Hematopoietic multipotent progenitor cell treated with erythropoietin and hydrocortisone succinate and interleukin-3 and kit ligand, for 8 days (in vitro differentiated cells): ENCODE measurements at regions not wholly inside any gene's neighbourhood (a gene's known extent, or its start where the extent isn't known, plus 50 kb on each side); places are given as distances from the start of the nearest gene placed in this dataset.

ENCODE experiments used
- DNase-seq: peaks from one replicate; pipeline ENCODE4 v3.0.0-alpha.2; 2015

GRCh38 chr2:215529271-215529670, 93.4 kb upstream of the FN1 start:
- DNase-seq = no peak

DNA sequence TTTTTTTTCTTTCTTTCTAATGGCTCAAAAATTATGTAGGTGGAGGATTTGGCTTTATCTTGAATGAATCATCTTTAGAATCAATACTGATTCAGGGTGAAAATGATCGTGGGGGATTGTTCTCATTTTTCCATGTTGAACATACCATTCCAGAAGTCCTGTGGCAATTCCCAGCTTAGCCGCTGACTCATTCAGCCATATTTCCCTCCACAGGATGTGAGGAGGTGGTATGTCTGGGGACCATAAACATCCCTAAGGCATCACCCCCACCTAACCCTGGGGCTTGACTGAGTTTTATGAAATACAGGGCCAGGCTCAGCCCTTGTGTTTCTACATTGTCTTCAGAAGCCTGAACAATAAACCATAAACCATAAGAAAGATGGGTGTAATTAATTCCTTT, 92.7 kb upstream of the FN1 start:
- no peak for DNase-seq

DNA sequence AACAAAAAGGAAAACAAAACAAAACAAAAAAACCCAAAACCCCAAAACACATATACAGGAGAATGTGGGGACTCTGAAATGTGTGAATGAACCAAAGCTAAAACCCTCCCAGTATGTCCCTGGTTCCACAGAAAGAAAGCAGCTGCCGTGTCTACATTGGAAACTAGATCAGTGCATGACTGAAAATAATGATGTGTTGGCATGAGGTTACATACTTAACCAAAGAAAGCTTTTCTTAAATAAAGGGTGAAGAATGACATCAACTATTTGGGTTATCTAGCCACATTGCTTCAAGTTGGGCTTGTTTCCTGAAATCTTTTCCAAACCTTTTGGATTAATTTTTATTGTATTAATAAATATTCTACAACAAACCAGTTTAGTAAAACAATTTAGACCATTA, 91.9 kb upstream of the FN1 start:
- DNase-seq = no peak

- no peak for DNase-seq
Measured at GRCh38 chr2:215526341-215526740, 90.5 kb upstream of the FN1 start.

DNA sequence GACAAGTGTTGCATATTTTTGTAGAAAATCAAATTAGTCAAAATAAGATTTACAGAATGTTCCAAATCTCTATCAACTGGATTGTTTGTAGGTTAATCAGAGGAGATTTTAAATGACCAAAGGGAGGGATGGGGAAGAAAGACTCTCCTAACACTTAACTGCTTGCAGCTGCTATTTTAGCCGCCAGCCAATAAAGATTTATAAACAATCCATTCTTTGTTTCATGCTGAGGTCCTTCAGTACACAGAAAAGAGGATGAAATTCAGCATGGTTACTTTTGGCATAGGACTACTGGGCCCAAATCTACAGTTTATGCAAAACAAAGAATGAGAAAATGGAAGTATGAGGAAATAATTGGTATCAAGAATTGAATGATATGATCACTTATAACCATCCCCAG, 86.4 kb upstream of the FN1 start:
- no peak for DNase-seq

DNA sequence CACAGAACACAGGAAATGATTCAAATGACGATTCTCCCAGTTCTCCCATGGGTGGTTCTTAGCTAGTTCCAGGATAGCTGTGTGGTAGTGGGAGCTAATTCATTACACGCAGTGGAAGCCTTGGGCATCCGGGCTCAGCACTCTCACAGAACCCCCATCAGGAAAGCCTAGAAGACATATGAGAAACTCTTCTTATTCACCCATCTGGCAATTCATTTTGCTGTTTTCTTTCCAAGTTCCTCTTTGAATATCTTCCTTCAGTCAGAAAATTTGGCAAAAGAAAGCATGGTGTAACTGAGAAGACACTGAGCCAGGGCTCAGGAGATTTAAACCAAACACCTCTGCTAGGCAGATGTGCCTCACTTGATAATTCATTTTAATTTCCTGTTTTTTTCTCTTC, 85.2 kb upstream of the FN1 start:
- no peak for DNase-seq

GRCh38 chr2:215517391-215517790, 81.5 kb upstream of the FN1 start:
- no peak for DNase-seq

- DNase-seq = no peak
Measured at GRCh38 chr2:215514516-215514915, 78.6 kb upstream of the FN1 start.

- DNase-seq = no peak
Measured at GRCh38 chr2:215511454-215512346, 75.8 kb upstream of the FN1 start.

DNA sequence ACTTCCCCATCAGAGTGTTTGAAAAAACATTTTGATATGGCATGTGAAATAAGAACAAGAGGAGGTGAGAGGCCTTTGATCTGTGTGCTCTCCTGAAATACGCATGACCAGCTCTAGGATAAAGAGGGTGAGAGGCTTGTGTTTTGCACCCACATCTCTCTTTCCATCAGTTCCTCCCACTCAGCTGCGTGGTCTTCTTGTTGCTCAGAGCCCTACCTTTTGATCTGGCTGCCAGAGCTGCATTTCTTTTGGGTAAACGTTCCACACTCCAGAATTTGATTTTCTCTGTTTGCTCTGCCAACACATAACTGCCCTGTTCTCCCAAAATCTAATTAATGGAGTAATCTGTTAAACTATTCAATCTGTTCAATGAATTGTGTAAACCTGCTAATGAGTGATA, 72.0 kb upstream of the FN1 start:
- no peak for DNase-seq

DNA sequence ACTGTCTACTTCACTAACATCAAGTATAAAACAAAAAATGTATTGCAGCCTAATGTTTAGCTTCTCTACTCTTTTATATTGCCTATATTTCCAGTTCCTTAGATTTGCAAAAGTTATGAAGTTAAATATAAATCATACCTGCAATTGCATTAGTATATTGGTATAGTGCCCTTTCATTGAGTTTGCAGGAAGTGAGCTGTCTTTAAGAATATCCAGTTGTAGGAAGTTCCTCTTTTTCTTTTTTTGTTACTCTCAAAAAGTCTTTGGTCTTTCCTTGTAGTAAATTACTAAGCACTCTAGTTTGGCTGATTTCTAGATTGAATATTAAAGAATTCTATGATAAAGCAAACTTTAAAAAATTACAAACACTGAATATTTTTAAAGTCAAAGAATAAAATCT, 71.3 kb upstream of the FN1 start:
- DNase-seq = no peak

DNA sequence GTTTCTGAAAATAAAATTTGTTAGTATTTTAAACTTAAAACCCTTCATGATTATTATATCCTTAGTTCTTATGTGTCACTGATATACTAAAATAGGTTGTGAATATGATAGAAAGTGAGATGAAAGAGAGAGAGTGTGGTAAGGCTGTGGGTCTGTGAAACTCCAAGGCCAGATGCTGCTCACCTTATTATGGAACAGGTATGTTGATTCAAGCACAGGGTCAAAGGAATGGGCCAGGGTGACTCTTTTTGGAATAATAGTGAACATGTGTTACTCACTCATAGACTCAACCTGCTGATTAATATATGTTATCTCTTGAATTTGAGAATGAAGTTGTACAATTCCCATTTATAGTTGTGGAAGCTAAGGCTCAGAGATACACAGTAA, 70.7 kb upstream of the FN1 start:
- no peak for DNase-seq

- DNase-seq = peak; percentile 52
Measured at GRCh38 chr2:215505044-215505786, 69.3 kb upstream of the FN1 start.

DNA sequence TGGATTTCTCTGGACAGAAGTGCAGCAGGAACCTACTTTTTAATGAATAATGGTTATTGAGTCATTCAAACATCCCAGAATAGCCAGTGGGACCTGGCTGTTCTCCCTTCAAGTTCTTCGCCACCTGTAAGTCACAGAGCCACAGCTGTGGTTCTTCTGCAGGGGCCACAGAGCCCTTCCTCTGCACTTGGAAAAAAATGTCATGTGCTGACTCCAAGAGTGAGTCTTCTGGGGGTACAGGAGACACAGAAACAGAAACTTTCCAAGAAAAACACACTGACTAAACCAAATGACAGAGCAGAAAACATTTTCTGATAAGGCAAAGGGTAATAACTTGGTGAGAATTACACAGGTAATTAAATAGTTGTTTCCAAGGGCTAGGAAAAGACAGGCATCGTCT, 68.7 kb upstream of the FN1 start:
- no peak for DNase-seq

GRCh38 chr2:215503381-215503780, 67.5 kb upstream of the FN1 start:
- no peak for DNase-seq

GRCh38 chr2:215500466-215500865, 64.6 kb upstream of the FN1 start:
- no peak for DNase-seq

DNA sequence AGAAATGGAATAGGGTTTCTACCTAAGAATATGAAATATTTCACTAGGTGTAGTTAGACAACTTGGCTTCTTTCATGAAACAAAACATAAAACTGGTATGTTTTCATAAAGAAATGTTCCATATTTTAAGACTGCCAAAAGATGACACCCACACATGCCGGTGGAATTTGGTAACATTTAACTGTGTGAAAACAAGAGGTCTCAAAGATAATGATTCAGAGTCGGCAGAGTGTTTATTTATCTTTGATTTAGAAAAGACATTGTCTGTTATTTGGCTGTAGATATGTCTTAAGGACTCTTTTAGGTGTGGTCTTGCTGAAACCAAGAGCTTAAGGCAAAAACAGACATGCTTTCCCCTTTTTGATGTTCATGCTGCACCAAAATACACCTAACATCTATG, 63.5 kb upstream of the FN1 start:
- no peak for DNase-seq

DNA sequence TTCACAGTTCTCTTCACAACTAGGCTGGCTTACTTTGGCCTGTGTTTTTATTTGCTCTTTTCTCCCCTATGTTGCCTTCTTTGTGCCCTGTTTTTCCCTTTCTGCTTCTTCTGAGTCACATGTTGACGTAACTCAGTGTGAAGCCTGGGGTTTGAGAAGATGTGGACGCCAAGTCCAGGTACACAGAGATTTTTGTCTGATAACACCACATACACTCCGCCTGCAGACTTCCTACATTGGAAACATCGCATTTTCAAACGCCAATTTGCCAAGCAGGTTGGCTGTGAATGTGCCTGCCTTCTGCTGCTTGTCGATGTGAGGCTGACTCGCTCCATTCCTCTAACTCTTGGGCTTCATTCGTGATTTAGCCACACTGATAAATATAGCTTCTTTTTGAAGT, 62.6 kb upstream of the FN1 start:
- DNase-seq = no peak

DNA sequence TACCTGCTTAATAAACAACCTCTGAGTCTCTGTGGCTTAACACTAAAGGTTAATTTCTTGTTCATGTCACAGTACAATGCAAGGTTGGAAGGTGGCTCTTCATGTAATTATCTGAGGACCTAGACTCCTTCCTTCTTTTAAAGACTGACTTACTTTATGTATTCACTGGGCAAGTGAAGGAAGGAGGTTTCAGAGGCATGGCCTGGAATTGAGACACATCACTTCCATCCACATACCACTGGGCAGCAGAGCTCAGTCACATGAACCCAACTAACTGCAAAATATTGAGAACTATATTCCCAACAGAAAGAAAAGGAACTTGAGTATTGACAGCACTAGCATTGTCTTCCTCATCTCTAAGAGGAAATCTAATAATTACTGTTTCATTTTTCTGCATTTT, 57.5 kb upstream of the FN1 start:
- DNase-seq = no peak

DNA sequence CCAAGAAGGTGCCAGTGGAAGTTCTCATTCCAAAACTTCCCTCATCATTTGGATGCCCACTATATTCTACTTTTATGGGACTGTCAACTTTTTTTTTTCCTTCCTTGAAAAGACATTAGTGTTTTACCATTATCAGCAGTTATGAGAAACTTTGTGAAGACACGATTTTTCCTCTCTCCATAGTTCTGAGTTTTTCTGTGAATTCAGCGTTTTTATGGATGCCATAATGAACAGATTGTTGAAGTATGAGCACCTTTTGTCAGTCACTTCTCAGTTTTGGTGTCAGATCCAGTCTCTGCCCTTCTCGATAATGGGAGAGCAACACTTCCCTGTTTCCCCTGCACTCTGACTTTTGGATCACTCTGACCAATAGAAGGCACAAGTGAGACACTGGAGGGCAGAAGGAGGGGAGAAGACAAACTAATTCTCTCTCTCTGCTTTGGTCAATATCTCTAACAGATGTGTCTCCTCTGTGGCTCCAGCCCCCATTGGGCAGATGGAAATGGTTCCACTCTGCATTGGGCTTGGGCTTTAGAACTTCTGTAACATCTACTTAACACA, 53.5 kb upstream of the FN1 start:
- no peak for DNase-seq

GRCh38 chr2:215487002-215487372, 51.1 kb upstream of the FN1 start:
- DNase-seq = no peak

DNA sequence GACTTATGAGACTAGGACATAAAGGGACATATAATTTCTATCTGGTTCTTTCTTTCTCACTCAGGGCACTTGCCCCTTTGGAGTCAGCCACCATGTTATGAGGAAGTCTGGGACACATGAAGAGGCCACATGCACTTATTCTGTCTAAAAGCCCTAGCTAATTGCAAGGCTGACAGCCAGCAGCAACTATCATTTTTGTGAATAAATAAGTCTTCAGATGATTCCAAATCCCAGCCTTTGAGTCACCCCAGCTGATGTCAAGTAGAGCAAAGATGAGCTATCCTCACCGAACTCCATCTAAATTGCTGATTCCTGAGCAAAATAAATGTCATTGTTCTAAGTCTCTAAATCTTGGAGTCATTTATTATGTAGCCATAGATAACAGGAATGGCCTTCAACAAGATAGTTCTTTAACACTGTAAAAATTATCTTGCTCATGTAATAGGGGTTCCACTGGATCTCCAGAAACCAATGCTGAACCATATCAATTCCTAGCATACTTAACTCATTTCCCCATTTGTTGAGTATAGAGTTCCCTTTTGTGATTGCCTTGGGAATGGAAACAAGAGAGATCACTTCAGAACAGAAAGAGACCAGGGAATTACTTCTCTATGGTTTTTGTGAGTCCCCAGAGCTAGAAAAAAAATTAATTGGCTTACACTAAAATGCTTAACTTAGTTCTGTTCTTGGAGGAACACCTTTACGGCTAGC, 50.6 kb upstream of the FN1 start:
- no peak for DNase-seq
